IMR-90 (cell line): ENCODE measurements at regions not wholly inside any gene's neighbourhood (a gene's known extent, or its start where the extent isn't known, plus 50 kb on each side); places are given as distances from the start of the nearest gene placed in this dataset.

ENCODE experiments used
- ATAC-seq: fragments of 200-7000 bp; cut with Tn5 transposase; 2 replicates; pipeline ENCODE4 v1.9.1; 2020; ENCODE audit warnings: low read depth, mild to moderate bottlenecking, moderate library complexity
- BruUV-seq: library from RNA; stranded (reverse); fragments of 400-500 nt; replicated peaks from 2 replicates; lab custom pipeline; 2021; lab: Mats Ljungman, UMichigan
- CTCF ChIA-PET: fragments of 300-600 bp; formaldehyde crosslinking; extraction: SDS; loops from one replicate; lab custom pipeline; 2021; ENCODE audit warnings: antibody characterized with exemption; lab: Yijun Ruan, JAX
- POLR2A ChIA-PET: fragments of 300-600 bp; sonication (Branson Sonifier 250); formaldehyde crosslinking; loops from one replicate; lab custom pipeline; 2022; ENCODE audit warnings: antibody characterized with exemption; ENCODE audit not compliant: unreplicated experiment; lab: Charles Lee
- DNase-seq: peaks from one replicate; pipeline ENCODE4 v3.0.0; 2013
- H2AFZ ChIP-seq: replicated peaks from 2 replicates; pipeline ENCODE3; 2013; ENCODE audit warnings: low read length, mild to moderate bottlenecking; ENCODE audit not compliant: poor library complexity
- H2AK5ac ChIP-seq: 2 replicates; pipeline ENCODE4 v1.6.1; 2013; ENCODE audit warnings: low read depth, low read length, inconsistent platforms
- H2AK9ac ChIP-seq: replicated peaks from 2 replicates; pipeline ENCODE3; 2013; ENCODE audit warnings: mild to moderate bottlenecking, low read depth, low read length, moderate library complexity; ENCODE audit not compliant: poor library complexity
- H2BK120ac ChIP-seq: 2 replicates; pipeline ENCODE4 v1.6.1; 2013; ENCODE audit warnings: low read depth, low read length, inconsistent platforms
- H2BK15ac ChIP-seq: 3 replicates; pipeline ENCODE4 v1.6.1; 2013; ENCODE audit warnings: low read depth, low read length, inconsistent platforms
- H2BK20ac ChIP-seq: 2 replicates; pipeline ENCODE4 v1.6.1; 2013; ENCODE audit warnings: low read depth, mild to moderate bottlenecking, inconsistent platforms, low read length, moderate library complexity
- H2BK5ac ChIP-seq: 2 replicates; pipeline ENCODE4 v1.6.1; 2013; ENCODE audit warnings: mild to moderate bottlenecking, low read depth, low read length, inconsistent platforms; ENCODE audit not compliant: poor library complexity, severe bottlenecking
- H3K14ac ChIP-seq: replicated peaks from 2 replicates; pipeline ENCODE4 v1.6.1; 2013; ENCODE audit warnings: low read depth, low read length, inconsistent platforms
- H3K18ac ChIP-seq: 2 replicates; pipeline ENCODE4 v1.6.1; 2013; ENCODE audit warnings: low read depth, low read length, control low read depth
- H3K23ac ChIP-seq: 2 replicates; pipeline ENCODE4 v1.6.1; 2013; ENCODE audit warnings: low read depth, low read length, inconsistent platforms
- H3K27ac ChIP-seq: 2 replicates; pipeline ENCODE4 v1.5.1; 2013; ENCODE audit warnings: mild to moderate bottlenecking, control low read depth, low read length; ENCODE audit not compliant: insufficient read depth
- H3K27me3 ChIP-seq: 2 replicates; pipeline ENCODE4 v1.6.1; 2013; ENCODE audit warnings: low read length; ENCODE audit not compliant: control insufficient read depth, insufficient read depth
- H3K36me3 ChIP-seq: 2 replicates; pipeline ENCODE4 v1.6.1; 2013; ENCODE audit warnings: low read length, mixed read lengths; ENCODE audit not compliant: control insufficient read depth, insufficient read depth
- H3K4ac ChIP-seq: 2 replicates; pipeline ENCODE4 v1.6.1; 2013; ENCODE audit warnings: low read depth, low read length, inconsistent platforms
- H3K4me1 ChIP-seq: 2 replicates; pipeline ENCODE4 v1.6.1; 2013; ENCODE audit warnings: low read length, mixed read lengths; ENCODE audit not compliant: control insufficient read depth, insufficient read depth
- H3K4me2 ChIP-seq: 2 replicates; pipeline ENCODE4 v1.6.1; 2013; ENCODE audit warnings: low read depth, mild to moderate bottlenecking, control low read depth, low read length, moderate library complexity
- H3K4me3 ChIP-seq: 2 replicates; pipeline ENCODE4 v1.5.1; 2013; ENCODE audit warnings: low read depth, mild to moderate bottlenecking, control low read depth, low read length, moderate library complexity; ENCODE audit not compliant: insufficient read depth
- H3K56ac ChIP-seq: 2 replicates; pipeline ENCODE4 v1.6.1; 2013; ENCODE audit warnings: low read length, inconsistent platforms; ENCODE audit not compliant: insufficient read depth; ENCODE audit errors: extremely low read depth
- H3K79me1 ChIP-seq, 2 experiments: 2 replicates each; pipeline ENCODE4 v1.6.1; 2013; ENCODE audit warnings: low read length in 2 of 2, inconsistent platforms in 1 of 2, low read depth in 1 of 2
- H3K9ac ChIP-seq: 2 replicates; pipeline ENCODE4 v1.6.1; 2013; ENCODE audit warnings: low read depth, low read length, control low read depth
- H3K9me1 ChIP-seq: 2 replicates; pipeline ENCODE4 v1.6.1; 2013; ENCODE audit warnings: low read length, inconsistent platforms; ENCODE audit not compliant: insufficient read depth
- H3K9me3 ChIP-seq: 2 replicates; pipeline ENCODE4 v1.6.1; 2013; ENCODE audit warnings: low read length; ENCODE audit not compliant: control insufficient read depth, insufficient read depth
- H4K20me1 ChIP-seq: 2 replicates; pipeline ENCODE4 v1.6.1; 2013; ENCODE audit warnings: low read length, inconsistent platforms; ENCODE audit not compliant: insufficient read depth
- H4K5ac ChIP-seq: 2 replicates; pipeline ENCODE4 v1.6.1; 2013; ENCODE audit warnings: mild to moderate bottlenecking, low read depth, low read length, control low read depth
- H4K8ac ChIP-seq, 2 experiments: 2 replicates each; pipeline ENCODE4 v1.6.1; 2013; ENCODE audit warnings: low read depth in 2 of 2, low read length in 2 of 2, control low read depth in 1 of 2, inconsistent platforms in 1 of 2
- H4K91ac ChIP-seq: 2 replicates; pipeline ENCODE4 v1.6.1; 2013; ENCODE audit warnings: low read depth, low read length, inconsistent platforms; ENCODE audit not compliant: insufficient read depth
- BHLHE40 ChIP-seq: fragments of 150-350 bp; IDR thresholded peaks from 2 replicates; pipeline ENCODE4 v1.6.1; 2016; ENCODE audit warnings: mild to moderate bottlenecking, low read depth, low read length
- CEBPB ChIP-seq: IDR thresholded peaks from 2 replicates; pipeline ENCODE4 v1.6.1; 2012; ENCODE audit warnings: low read depth, low read length, improper control_type of control experiment
- ELK1 ChIP-seq: fragments of 150-350 bp; IDR thresholded peaks from 2 replicates; pipeline ENCODE4 v1.6.1; 2016; ENCODE audit warnings: low read depth, mild to moderate bottlenecking, low read length, moderate library complexity, borderline replicate concordance
- FOS ChIP-seq: fragments of 150-350 bp; IDR thresholded peaks from 2 replicates; pipeline ENCODE4 v1.6.1; 2016; ENCODE audit warnings: low read depth, low read length
- MAFK ChIP-seq: IDR thresholded peaks from 2 replicates; pipeline ENCODE4 v1.6.1; 2012; ENCODE audit warnings: low read depth, low read length, improper control_type of control experiment
- MAZ ChIP-seq: IDR thresholded peaks from 2 replicates; pipeline ENCODE4 v1.6.1; 2012; ENCODE audit warnings: low read depth, mild to moderate bottlenecking, low read length, improper control_type of control experiment, moderate library complexity, borderline replicate concordance
- MXI1 ChIP-seq: IDR thresholded peaks from 2 replicates; pipeline ENCODE4 v1.6.1; 2012; ENCODE audit warnings: low read depth, mild to moderate bottlenecking, low read length, moderate library complexity, borderline replicate concordance
- POLR2A ChIP-seq: IDR thresholded peaks from 2 replicates; pipeline ENCODE4 v1.6.1; 2012; ENCODE audit warnings: mild to moderate bottlenecking, low read depth, low read length
- RCOR1 ChIP-seq: IDR thresholded peaks from 2 replicates; pipeline ENCODE4 v1.6.1; 2012; ENCODE audit warnings: mild to moderate bottlenecking, low read length, improper control_type of control experiment; ENCODE audit not compliant: insufficient replicate concordance
- USF2 ChIP-seq: fragments of 150-350 bp; IDR thresholded peaks from 2 replicates; pipeline ENCODE4 v1.6.1; 2017; ENCODE audit warnings: mild to moderate bottlenecking, antibody characterized with exemption, low read length, low read depth
- WGBS, 2 experiments: methylation state at CpG; one replicate each; pipeline versions ENCODE4 v1.1.5 to v1.1.7; 2013; ENCODE audit warnings: missing lambda C conversion rate in 2 of 2; ENCODE audit not compliant: insufficient read length in 1 of 2; ENCODE audit errors: extremely low coverage in 2 of 2; 5-methylcytosine and 5-hydroxymethylcytosine counted together
- dilution Hi-C: fragments of 300-500 bp; cut with HindIII; formaldehyde crosslinking; loops from one replicate; pipeline ENCODE4 v1.14.3; 2018; ENCODE audit warnings: low sequenced_read_pairs; ENCODE audit not compliant: unreplicated experiment
- in situ Hi-C: fragments of 300-500 bp; cut with MboI; formaldehyde crosslinking; loops from 3 replicates; pipeline ENCODE4 v1.14.3; 2019; ENCODE audit warnings: low sequenced_read_pairs, inconsistent platforms, mixed read lengths
- intact Hi-C: fragments of 100-400 bp; cut with micrococcal nuclease; formaldehyde crosslinking; loops from 2 replicates; pipeline ENCODE4 v1.10.0; 2022

GRCh38 chr5:57696389-57696769 is 213.8 kb upstream of the ACTBL2 start:
- no peak overlapping the region for H2AFZ ChIP-seq

More at GRCh38 chr5:57696389-57696769, 213.8 kb upstream of the ACTBL2 start:
- H2AK9ac ChIP-seq = no peak overlapping the region
- ChIA-PET POLR2A (no interaction called here), CTCF (interaction anchor here (1.4 kb wide), 1 partner anchor 15 kb away, joined by 3 read pairs; no protein-coding TSS in a partner anchor)
- no TSS peak for BruUV-seq
- TF ChIP-seq CEBPB = no peak
- TF ChIP-seq USF2 = no peak
- no peak for TF ChIP-seq MAFK
- TF ChIP-seq RCOR1 = no peak
- TF ChIP-seq FOS = no peak
- no peak for TF ChIP-seq BHLHE40
- no peak for TF ChIP-seq MXI1
- TF ChIP-seq ELK1 = no peak
- no peak for TF ChIP-seq POLR2A
- no peak for TF ChIP-seq MAZ
- H3K79me1 ChIP-seq = no peaks in the 10 kb centered on the region
- H2BK5ac ChIP-seq = no peak overlapping the region
- H3K9ac ChIP-seq = no peak overlapping the region
- in situ Hi-C loops (no loop called here), intact Hi-C loops (no loop called here), dilution Hi-C loops (no loop called here)
- no peak overlapping the region for H3K23ac ChIP-seq
- no peak overlapping the region for H3K4me2 ChIP-seq
- H2BK20ac ChIP-seq = no peak overlapping the region
- H3K4me3 ChIP-seq = no peak overlapping the region
- DNase-seq (no peak), ATAC-seq (no peak)
- H3K27ac ChIP-seq = peak overlapping the region; percentile 81; the same call in 1 of the 2 replicates
- no CpG with 5 or more reads among the region's 1 CpG for WGBS, 2 experiments
- 0 out of 3 replicates have a peak overlapping the region, but pooled peaks have one; percentile 41 for H2BK15ac ChIP-seq
- peak overlapping the region; percentile 47; the same call in 1 of the 2 replicates for H2BK120ac ChIP-seq
- H4K91ac ChIP-seq = no peak overlapping the region
- no peak overlapping the region for H3K14ac ChIP-seq
- no peaks in the 10 kb centered on the region for H3K36me3 ChIP-seq
- peaks cover 7% of the 10 kb centered on the region for H3K4me1 ChIP-seq
- H3K4ac ChIP-seq = peak overlapping the region; percentile 11; the same call in 1 of the 2 replicates
- H4K5ac ChIP-seq = peak overlapping the region; percentile 56; the same call in 1 of the 2 replicates
- peak overlapping the region; percentile 60 for H3K18ac ChIP-seq
- H3K56ac ChIP-seq = no peak overlapping the region
- no peak overlapping the region for H2AK5ac ChIP-seq
- H3K9me1 ChIP-seq = peaks cover 5% of the 10 kb centered on the region; the same call in 1 of the 2 replicates
- no peaks in the 10 kb centered on the region for H3K27me3 ChIP-seq
- no peak overlapping the region for H4K8ac ChIP-seq
- no peaks in the 10 kb centered on the region for H4K20me1 ChIP-seq
- no peaks in the 10 kb centered on the region for H3K9me3 ChIP-seq
